ENCODE measurements at regions not wholly inside any gene's neighbourhood (a gene's known extent, or its start where the extent isn't known, plus 50 kb on each side); places are given as distances from the start of the nearest gene placed in this dataset.

DNA sequence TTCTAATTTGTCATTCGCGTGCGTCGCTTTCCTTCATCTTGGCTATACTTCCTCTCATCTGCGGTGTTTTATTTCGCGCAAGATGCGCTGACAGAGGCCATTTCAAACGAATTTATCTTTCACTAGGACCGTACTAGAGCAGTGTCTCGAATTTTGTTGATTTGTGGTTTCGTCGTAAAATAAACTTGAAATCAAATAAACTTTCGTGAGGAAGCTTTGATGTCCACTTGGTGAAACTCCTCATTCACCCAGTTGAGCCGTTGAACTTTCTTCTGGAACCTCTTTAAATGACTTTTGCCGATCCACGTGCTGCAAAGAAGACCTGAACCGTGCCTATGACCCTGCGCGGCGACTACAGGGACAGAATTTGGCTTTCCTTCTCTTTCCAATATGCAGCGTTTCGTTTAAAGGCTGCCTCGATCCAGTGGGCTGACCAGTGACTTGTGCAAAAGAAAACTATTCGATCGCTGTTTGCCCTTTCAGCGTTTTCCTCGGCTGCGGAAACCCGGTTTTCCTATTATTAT lies 163.9 kb upstream of the PPP1R3A start:
- no peak for DNase-seq
- H3K27ac ChIP-seq (ENCODE audit: insufficient read length, low read depth, low read length): no peak overlapping the region
- no peaks in the 10 kb centered on the region for H3K79me1 ChIP-seq (ENCODE audit: insufficient read depth, low read depth, low read length, poor library complexity, severe bottlenecking)
- H3K4me2 ChIP-seq (ENCODE audit: insufficient read depth, insufficient read length, low read length): peak overlapping the region; percentile 82
- Mint-ChIP-seq H3K4me3 (peak overlapping the region; percentile 69 to 88), H3K36me3 (ENCODE audit: insufficient read depth in 1 of 3, low read depth in 3 of 3) (no peaks in the 10 kb centered on the region; a peak in 1 of 7 replicates), H3K4me1 (peaks cover 31% of the 10 kb centered on the region in 2 experiments), H3K9me3 (peaks cover 0 to 3% of the 10 kb centered on the region in 2 experiments; a peak in 2 of 5 replicates), H3K27ac (no peak overlapping the region), H3K27me3 (ENCODE audit: low read depth) (peaks cover 80% of the 10 kb centered on the region)
- no CpG with 5 or more reads among the region's 30 CpGs for WGBS (ENCODE audit: extremely low coverage, insufficient read length, low lambda C conversion rate)
- no peak overlapping the region for H2AK5ac ChIP-seq (ENCODE audit: insufficient read length, low read length)
- peak overlapping the region; percentile 52 for H2AFZ ChIP-seq (ENCODE audit: low read length)
- no peak overlapping the region for H3K18ac ChIP-seq (ENCODE audit: insufficient read length, low read depth, low read length)
- peak overlapping the region; percentile 2 for H3K9ac ChIP-seq (ENCODE audit: extremely low read depth, insufficient read length, low read length)
- H3K14ac ChIP-seq (ENCODE audit: insufficient read depth, low read length): no peak overlapping the region
- H3K4me1 ChIP-seq (ENCODE audit: insufficient read depth, low read length): peaks cover 3% of the 10 kb centered on the region; the same call in 1 of the 2 replicates
- H3T11ph ChIP-seq (ENCODE audit: low read length): no peak overlapping the region
- no peaks in the 10 kb centered on the region for H3K79me2 ChIP-seq (ENCODE audit: insufficient read depth, low read length)
- no peak overlapping the region for H2BK120ac ChIP-seq (ENCODE audit: low read depth, low read length, poor library complexity, severe bottlenecking)
- H2BK15ac ChIP-seq (ENCODE audit: low read depth, low read length): no peak overlapping the region
- H3K4ac ChIP-seq (ENCODE audit: low read depth, low read length): no peak overlapping the region
- no peak overlapping the region for H4K8ac ChIP-seq (replicated peaks; ENCODE audit: insufficient read length, low read depth, low read length)
- H3K56ac ChIP-seq (ENCODE audit: insufficient read length, low read depth, low read length): no peak overlapping the region
- H3K27me3 ChIP-seq (ENCODE audit: insufficient read depth, low read length): peaks cover 36% of the 10 kb centered on the region
- H3K9me3 ChIP-seq (ENCODE audit: control insufficient read depth, low read depth, low read length): no peaks in the 10 kb centered on the region
- H4K5ac ChIP-seq (ENCODE audit: insufficient read length, low read depth, low read length): no peak overlapping the region
- H2BK20ac ChIP-seq (ENCODE audit: low read depth, low read length, poor library complexity, severe bottlenecking): no peak overlapping the region
- no peak overlapping the region for H4K91ac ChIP-seq (ENCODE audit: insufficient read length, low read depth, low read length)
- H4K20me1 ChIP-seq (ENCODE audit: control insufficient read depth, insufficient read depth, insufficient read length): no peaks in the 10 kb centered on the region
- no peak overlapping the region for H2BK12ac ChIP-seq (ENCODE audit: insufficient read length, low read depth, low read length)
- H3K23me2 ChIP-seq (ENCODE audit: insufficient read length, low read depth, low read length, poor library complexity, severe bottlenecking): peaks cover 45% of the 10 kb centered on the region
- TF ChIP-seq, protein P1, sequence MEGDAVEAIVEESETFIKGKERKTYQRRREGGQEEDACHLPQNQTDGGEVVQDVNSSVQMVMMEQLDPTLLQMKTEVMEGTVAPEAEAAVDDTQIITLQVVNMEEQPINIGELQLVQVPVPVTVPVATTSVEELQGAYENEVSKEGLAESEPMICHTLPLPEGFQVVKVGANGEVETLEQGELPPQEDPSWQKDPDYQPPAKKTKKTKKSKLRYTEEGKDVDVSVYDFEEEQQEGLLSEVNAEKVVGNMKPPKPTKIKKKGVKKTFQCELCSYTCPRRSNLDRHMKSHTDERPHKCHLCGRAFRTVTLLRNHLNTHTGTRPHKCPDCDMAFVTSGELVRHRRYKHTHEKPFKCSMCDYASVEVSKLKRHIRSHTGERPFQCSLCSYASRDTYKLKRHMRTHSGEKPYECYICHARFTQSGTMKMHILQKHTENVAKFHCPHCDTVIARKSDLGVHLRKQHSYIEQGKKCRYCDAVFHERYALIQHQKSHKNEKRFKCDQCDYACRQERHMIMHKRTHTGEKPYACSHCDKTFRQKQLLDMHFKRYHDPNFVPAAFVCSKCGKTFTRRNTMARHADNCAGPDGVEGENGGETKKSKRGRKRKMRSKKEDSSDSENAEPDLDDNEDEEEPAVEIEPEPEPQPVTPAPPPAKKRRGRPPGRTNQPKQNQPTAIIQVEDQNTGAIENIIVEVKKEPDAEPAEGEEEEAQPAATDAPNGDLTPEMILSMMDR (conservative IDR thresholded peaks at IDR 0.05): no peak
- H2BK5ac ChIP-seq (ENCODE audit: insufficient read length, low read length): no peak overlapping the region
- H3K23ac ChIP-seq (ENCODE audit: insufficient read length, low read depth, low read length): no peak overlapping the region
